GM18502 (cell line): ENCODE measurements at regions not wholly inside any gene's neighbourhood (a gene's known extent, or its start where the extent isn't known, plus 50 kb on each side); places are given as distances from the start of the nearest gene placed in this dataset.

Source experiments
- ATAC-seq: cut with Tn5 transposase; IDR thresholded peaks from one replicate; pipeline ENCODE4 v1.9.1; 2021; ENCODE audit warnings: mild to moderate bottlenecking; ENCODE audit not compliant: unreplicated experiment, poor library complexity

- ATAC-seq = no peak
Observed at GRCh38 chr14:29425705-29426482, 501.8 kb downstream of the PRKD1 start.

GRCh38 chr14:29442696-29443095 lies 485.0 kb downstream of the PRKD1 start:
- no peak for ATAC-seq

- no peak for ATAC-seq
Observed at GRCh38 chr14:29444216-29444615, 483.4 kb downstream of the PRKD1 start.

GRCh38 chr14:29444805-29445204 lies 482.8 kb downstream of the PRKD1 start:
- ATAC-seq = no peak

- ATAC-seq = no peak
Observed at GRCh38 chr14:29446971-29447370, 480.7 kb downstream of the PRKD1 start.

- no peak for ATAC-seq
Observed at GRCh38 chr14:29451941-29452340, 475.7 kb downstream of the PRKD1 start.

- no peak for ATAC-seq
Observed at GRCh38 chr14:29453045-29453444, 474.6 kb downstream of the PRKD1 start.

GRCh38 chr14:29454026-29454693 lies 473.5 kb downstream of the PRKD1 start:
- no peak for ATAC-seq

GRCh38 chr14:29458547-29458946 lies 469.1 kb downstream of the PRKD1 start:
- no peak for ATAC-seq

GRCh38 chr14:29459531-29459930 lies 468.1 kb downstream of the PRKD1 start:
- no peak for ATAC-seq

- ATAC-seq = no peak
Observed at GRCh38 chr14:29459969-29460560, 467.6 kb downstream of the PRKD1 start.

GRCh38 chr14:29461101-29461500 lies 466.5 kb downstream of the PRKD1 start:
- ATAC-seq = no peak

- ATAC-seq = no peak
Observed at GRCh38 chr14:29461506-29461905, 466.1 kb downstream of the PRKD1 start.

- no peak for ATAC-seq
Observed at GRCh38 chr14:29462321-29462720, 465.3 kb downstream of the PRKD1 start.

- no peak for ATAC-seq
Observed at GRCh38 chr14:29462772-29463171, 464.9 kb downstream of the PRKD1 start.

- ATAC-seq = no peak
Observed at GRCh38 chr14:29463727-29464395, 463.8 kb downstream of the PRKD1 start.

- ATAC-seq = no peak
Observed at GRCh38 chr14:29465095-29465494, 462.6 kb downstream of the PRKD1 start.

GRCh38 chr14:29475641-29476040 lies 452.0 kb downstream of the PRKD1 start:
- ATAC-seq = no peak

- ATAC-seq = no peak
Observed at GRCh38 chr14:29486132-29486531, 441.5 kb downstream of the PRKD1 start.

GRCh38 chr14:29489911-29490425 lies 437.7 kb downstream of the PRKD1 start:
- ATAC-seq = no peak

- ATAC-seq = no peak
Observed at GRCh38 chr14:29493849-29494248, 433.8 kb downstream of the PRKD1 start.
